GDM1 (cell line): ENCODE measurements at regions not wholly inside any gene's neighbourhood (a gene's known extent, or its start where the extent isn't known, plus 50 kb on each side); places are given as distances from the start of the nearest gene placed in this dataset.
"Not testable (repeated sequence)": the region's sequence is repeated elsewhere in the genome, so short reads cannot be mapped to it uniquely, and the experiment has no call there.

Experiments
- DNase-seq: peaks from one replicate; lab custom pipeline; 2025; lab: John Stamatoyannopoulos, UW

- no peak for DNase-seq
Measured at GRCh38 chr20:56769921-56770600, 141.0 kb downstream of the TFAP2C start.

- no peak for DNase-seq
Measured at GRCh38 chr20:56773749-56774148, 144.6 kb downstream of the TFAP2C start.

- DNase-seq = no peak
Measured at GRCh38 chr20:56774873-56775272, 145.8 kb downstream of the TFAP2C start.

GRCh38 chr20:56776345-56776744 lies 147.2 kb downstream of the TFAP2C start:
- DNase-seq = no peak

GRCh38 chr20:56778765-56779195 lies 149.7 kb downstream of the TFAP2C start:
- no peak for DNase-seq

- no peak for DNase-seq
Measured at GRCh38 chr20:56779452-56780143, 150.5 kb downstream of the TFAP2C start.

GRCh38 chr20:56780266-56780665 lies 151.2 kb downstream of the TFAP2C start:
- no peak for DNase-seq

- DNase-seq = no peak
Measured at GRCh38 chr20:56781108-56781739, 152.1 kb downstream of the TFAP2C start.

GRCh38 chr20:56781987-56782560 lies 153.0 kb downstream of the TFAP2C start:
- DNase-seq = not testable (repeated sequence)

GRCh38 chr20:56782814-56783213 lies 153.7 kb downstream of the TFAP2C start:
- not testable (repeated sequence) for DNase-seq

GRCh38 chr20:56783826-56784225 lies 154.7 kb downstream of the TFAP2C start:
- DNase-seq = no peak

- DNase-seq = no peak
Measured at GRCh38 chr20:56786503-56786902, 157.4 kb downstream of the TFAP2C start.

GRCh38 chr20:56788041-56788670 lies 159.1 kb downstream of the TFAP2C start:
- no peak for DNase-seq

GRCh38 chr20:56788671-56789610 lies 159.8 kb downstream of the TFAP2C start:
- DNase-seq = no peak

- no peak for DNase-seq
Measured at GRCh38 chr20:56793916-56794315, 164.8 kb downstream of the TFAP2C start.

- no peak for DNase-seq
Measured at GRCh38 chr20:56795492-56795891, 166.4 kb downstream of the TFAP2C start.

GRCh38 chr20:56796345-56796744 lies 167.2 kb downstream of the TFAP2C start:
- DNase-seq = no peak

GRCh38 chr20:56797023-56797422 lies 167.9 kb downstream of the TFAP2C start:
- no peak for DNase-seq

- no peak for DNase-seq
Measured at GRCh38 chr20:56798634-56799033, 169.5 kb downstream of the TFAP2C start.

- DNase-seq = no peak
Measured at GRCh38 chr20:56799187-56799586, 170.1 kb downstream of the TFAP2C start.

- DNase-seq = no peak
Measured at GRCh38 chr20:56800088-56800487, 171.0 kb downstream of the TFAP2C start.
